CD4-positive, alpha-beta memory T cell (primary cell): ENCODE measurements at regions not wholly inside any gene's neighbourhood (a gene's known extent, or its start where the extent isn't known, plus 50 kb on each side); places are given as distances from the start of the nearest gene placed in this dataset.

Experiments
- CTCF ChIA-PET: fragments of 350-600 bp; sonication (Branson Sonifier 250); formaldehyde crosslinking; loops from one replicate; lab custom pipeline; 2021; ENCODE audit warnings: inconsistent platforms; ENCODE audit not compliant: partially characterized antibody; lab: Charles Lee
- POLR2A ChIA-PET: fragments of 350-600 bp; sonication (Branson Sonifier 250); formaldehyde crosslinking; loops from one replicate; lab custom pipeline; 2021; ENCODE audit not compliant: partially characterized antibody; lab: Charles Lee
- DNase-seq, 5 donors: peaks; one replicate each; pipeline versions ENCODE4 v3.0.0 to v3.0.0-alpha.2; 2020 to 2022; ENCODE audit warnings: mixed read lengths in 1 of 5
- H3K27ac ChIP-seq: one replicate; pipeline ENCODE4 v1.7.0; 2013; ENCODE audit warnings: low read depth, low read length
- H3K27me3 ChIP-seq: 2 replicates; pipeline ENCODE4 v1.7.0; 2013; ENCODE audit warnings: mild to moderate bottlenecking, low read length, moderate library complexity; ENCODE audit not compliant: insufficient read depth
- H3K36me3 ChIP-seq: 2 replicates; pipeline ENCODE4 v1.7.0; 2013; ENCODE audit warnings: mild to moderate bottlenecking, low read length, moderate library complexity; ENCODE audit not compliant: insufficient read depth
- H3K4me1 ChIP-seq: 2 replicates; pipeline ENCODE4 v1.7.0; 2013; ENCODE audit warnings: mild to moderate bottlenecking, low read length, moderate library complexity; ENCODE audit not compliant: insufficient read depth
- H3K4me3 ChIP-seq, 2 donors: one replicate each; pipeline ENCODE4 v1.7.0; 2013; ENCODE audit warnings: low read length in 2 of 2, mild to moderate bottlenecking in 1 of 2
- H3K9me3 ChIP-seq, 2 donors: one replicate each; pipeline ENCODE4 v1.7.0; 2013; ENCODE audit warnings: low read length in 2 of 2, control low read depth in 1 of 2; ENCODE audit not compliant: control insufficient read depth in 1 of 2
- H3K27ac Mint-ChIP-seq, 7 donors: one replicate each; pipeline ENCODE4 v1.8.0; 2020 to 2021; ENCODE audit warnings: mixed read lengths in 7 of 7, mild to moderate bottlenecking in 6 of 7, inconsistent platforms in 3 of 7, moderate library complexity in 3 of 7
- H3K27me3 Mint-ChIP-seq, 2 donors: one replicate each; pipeline ENCODE4 v1.8.0; 2020 to 2021; ENCODE audit warnings: mixed read lengths in 2 of 2
- H3K36me3 Mint-ChIP-seq, 2 donors: one replicate each; pipeline ENCODE4 v1.8.0; 2020 to 2021; ENCODE audit warnings: mixed read lengths in 2 of 2, inconsistent platforms in 1 of 2, mild to moderate bottlenecking in 1 of 2
- H3K4me1 Mint-ChIP-seq, 4 donors: one replicate each; pipeline ENCODE4 v1.8.0; 2020 to 2021; ENCODE audit warnings: mixed read lengths in 4 of 4, mild to moderate bottlenecking in 1 of 4
- H3K4me3 Mint-ChIP-seq, 8 donors: one replicate each; pipeline ENCODE4 v1.8.0; 2020 to 2021; ENCODE audit warnings: mixed read lengths in 8 of 8, mild to moderate bottlenecking in 7 of 8, moderate library complexity in 6 of 8, inconsistent platforms in 3 of 8
- H3K9me3 Mint-ChIP-seq, 8 donors: one replicate each; pipeline ENCODE4 v1.8.0; 2020 to 2021; ENCODE audit warnings: mixed read lengths in 8 of 8, mild to moderate bottlenecking in 5 of 8, inconsistent platforms in 3 of 8, moderate library complexity in 1 of 8
- intact Hi-C: fragments of 100-400 bp; cut with micrococcal nuclease; formaldehyde crosslinking; loops from one replicate; pipeline ENCODE4 v1.15.1; 2023

DNA sequence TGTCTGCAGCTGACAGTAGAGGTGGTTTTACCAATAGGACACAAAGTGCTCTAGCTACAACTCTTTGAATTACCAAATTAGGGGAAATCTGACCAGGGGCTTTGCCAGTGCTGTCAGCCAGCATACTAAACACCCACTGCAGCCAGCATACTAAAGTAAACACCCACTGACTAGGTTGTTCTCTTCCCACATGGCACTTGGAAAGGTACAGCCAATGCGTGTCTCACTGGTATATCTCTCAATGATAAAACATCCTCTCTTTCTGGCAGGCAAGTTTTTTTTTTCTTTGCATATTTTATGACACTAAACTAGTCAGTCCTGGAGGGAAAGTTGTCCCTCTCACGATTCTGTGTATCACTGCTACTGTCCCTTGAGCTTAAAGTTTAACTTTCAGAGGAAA is 216.1 kb downstream of the TLE1 start:
- CTCF ChIA-PET = no interaction called here
- no peak overlapping the region for H3K4me3 Mint-ChIP-seq
- no peak overlapping the region for H3K4me3 ChIP-seq
- no peak overlapping the region for H3K27ac ChIP-seq
- no peaks in the 10 kb centered on the region for H3K36me3 Mint-ChIP-seq
- no peak overlapping the region for H3K27ac Mint-ChIP-seq
- H3K4me1 Mint-ChIP-seq = no peaks in the 10 kb centered on the region
- intact Hi-C loops = no loop called here
- H3K9me3 Mint-ChIP-seq = peaks cover 0 to 11% (median 2%) of the 10 kb centered on the region in 8 donors
- no peaks in the 10 kb centered on the region for H3K4me1 ChIP-seq
- no peaks in the 10 kb centered on the region for H3K9me3 ChIP-seq
- no peaks in the 10 kb centered on the region for H3K36me3 ChIP-seq
- H3K27me3 Mint-ChIP-seq = no peaks in the 10 kb centered on the region
- DNase-seq = no peak
- H3K27me3 ChIP-seq = no peaks in the 10 kb centered on the region
- POLR2A ChIA-PET = no interaction called here

DNA sequence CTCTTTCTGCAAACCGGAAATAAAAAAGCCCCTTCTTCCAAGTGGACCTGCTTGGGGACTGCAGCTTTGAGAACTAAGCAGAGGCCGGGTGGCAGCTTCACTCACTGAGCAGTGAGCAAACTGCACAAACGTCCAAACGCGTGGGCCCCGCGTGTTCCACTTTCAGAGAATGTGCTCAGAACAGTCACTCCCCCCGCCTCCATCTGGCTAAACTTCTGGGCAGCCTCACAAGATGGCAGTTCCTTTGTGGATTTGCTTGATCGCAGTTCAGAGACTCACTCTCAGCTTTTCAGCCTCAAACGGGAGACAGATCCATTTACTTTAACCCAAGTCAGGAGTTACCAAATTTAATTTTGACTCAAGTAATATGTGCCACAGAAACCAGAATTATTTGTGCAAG is 216.6 kb downstream of the TLE1 start:
- intact Hi-C loops = no loop called here
- H3K27ac Mint-ChIP-seq = no peak overlapping the region
- ChIA-PET POLR2A (no interaction called here), CTCF (no interaction called here)
- Histone ChIP-seq H3K9me3 (no peaks in the 10 kb centered on the region), H3K4me3 (no peak overlapping the region), H3K27me3 (no peaks in the 10 kb centered on the region), H3K4me1 (no peaks in the 10 kb centered on the region), H3K27ac (no peak overlapping the region), H3K36me3 (no peaks in the 10 kb centered on the region)
- no peak for DNase-seq
- no peaks in the 10 kb centered on the region for H3K27me3 Mint-ChIP-seq
- no peak overlapping the region for H3K4me3 Mint-ChIP-seq
- no peaks in the 10 kb centered on the region for H3K4me1 Mint-ChIP-seq
- H3K9me3 Mint-ChIP-seq = peaks cover 0 to 11% (median 2%) of the 10 kb centered on the region in 8 donors
- no peaks in the 10 kb centered on the region for H3K36me3 Mint-ChIP-seq

GRCh38 chr9:81470864-81471263 is 218.5 kb downstream of the TLE1 start:
- Mint-ChIP-seq H3K27ac (no peak overlapping the region), H3K4me3 (no peak overlapping the region), H3K27me3 (no peaks in the 10 kb centered on the region), H3K9me3 (peaks cover 0 to 10% (median 4%) of the 10 kb centered on the region in 8 donors), H3K36me3 (no peaks in the 10 kb centered on the region), H3K4me1 (no peaks in the 10 kb centered on the region)
- Histone ChIP-seq H3K36me3 (no peaks in the 10 kb centered on the region), H3K4me3 (no peak overlapping the region), H3K27ac (no peak overlapping the region), H3K4me1 (no peaks in the 10 kb centered on the region), H3K9me3 (no peaks in the 10 kb centered on the region), H3K27me3 (no peaks in the 10 kb centered on the region)
- intact Hi-C loops = no loop called here
- POLR2A ChIA-PET = no interaction called here
- CTCF ChIA-PET = no interaction called here
- no peak for DNase-seq

- POLR2A ChIA-PET = no interaction called here
Observed at GRCh38 chr9:81468084-81468595, 221.2 kb downstream of the TLE1 start.

DNA sequence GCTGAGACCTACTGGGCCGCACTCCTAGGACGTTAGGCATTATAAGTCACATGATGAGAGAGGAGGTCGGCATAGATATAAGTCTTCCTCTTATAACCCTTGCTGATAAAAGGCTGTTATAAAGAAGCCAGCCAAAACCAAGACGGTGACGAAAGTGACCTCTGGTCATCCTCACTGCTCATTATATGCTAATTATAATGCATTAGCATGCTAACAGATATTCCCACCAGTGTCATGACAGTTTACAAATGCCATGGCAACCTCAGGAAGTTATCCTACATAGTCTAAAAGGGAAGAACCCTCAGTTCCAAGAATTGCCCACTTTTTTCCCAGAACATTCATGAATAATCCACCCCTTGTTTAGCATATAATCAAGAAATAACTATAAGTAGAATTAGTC is 222.4 kb downstream of the TLE1 start:
- no peak overlapping the region for H3K27ac Mint-ChIP-seq
- ChIA-PET CTCF (no interaction called here), POLR2A (no interaction called here)
- H3K4me1 Mint-ChIP-seq = no peaks in the 10 kb centered on the region
- H3K36me3 Mint-ChIP-seq = no peaks in the 10 kb centered on the region
- no peak for DNase-seq
- H3K9me3 Mint-ChIP-seq = peaks cover 0 to 7% (median 0%) of the 10 kb centered on the region in 8 donors
- Histone ChIP-seq H3K4me1 (no peaks in the 10 kb centered on the region), H3K36me3 (no peaks in the 10 kb centered on the region), H3K9me3 (no peaks in the 10 kb centered on the region), H3K4me3 (no peak overlapping the region), H3K27me3 (no peaks in the 10 kb centered on the region), H3K27ac (no peak overlapping the region)
- H3K4me3 Mint-ChIP-seq = no peak overlapping the region
- intact Hi-C loops = no loop called here
- H3K27me3 Mint-ChIP-seq = no peaks in the 10 kb centered on the region

More at GRCh38 chr9:81468084-81468595, 221.2 kb downstream of the TLE1 start:
- H3K27ac Mint-ChIP-seq = no peak overlapping the region
- Histone ChIP-seq H3K4me1 (no peaks in the 10 kb centered on the region), H3K9me3 (no peaks in the 10 kb centered on the region), H3K4me3 (no peak overlapping the region), H3K27ac (no peak overlapping the region), H3K27me3 (no peaks in the 10 kb centered on the region), H3K36me3 (no peaks in the 10 kb centered on the region)
- H3K36me3 Mint-ChIP-seq = no peaks in the 10 kb centered on the region
- no peak overlapping the region for H3K4me3 Mint-ChIP-seq
- no peaks in the 10 kb centered on the region for H3K4me1 Mint-ChIP-seq
- DNase-seq = no peak
- intact Hi-C loops = no loop called here
- no peaks in the 10 kb centered on the region for H3K27me3 Mint-ChIP-seq
- peaks cover 0 to 7% (median 0%) of the 10 kb centered on the region in 8 donors for H3K9me3 Mint-ChIP-seq
- CTCF ChIA-PET = no interaction called here

DNA sequence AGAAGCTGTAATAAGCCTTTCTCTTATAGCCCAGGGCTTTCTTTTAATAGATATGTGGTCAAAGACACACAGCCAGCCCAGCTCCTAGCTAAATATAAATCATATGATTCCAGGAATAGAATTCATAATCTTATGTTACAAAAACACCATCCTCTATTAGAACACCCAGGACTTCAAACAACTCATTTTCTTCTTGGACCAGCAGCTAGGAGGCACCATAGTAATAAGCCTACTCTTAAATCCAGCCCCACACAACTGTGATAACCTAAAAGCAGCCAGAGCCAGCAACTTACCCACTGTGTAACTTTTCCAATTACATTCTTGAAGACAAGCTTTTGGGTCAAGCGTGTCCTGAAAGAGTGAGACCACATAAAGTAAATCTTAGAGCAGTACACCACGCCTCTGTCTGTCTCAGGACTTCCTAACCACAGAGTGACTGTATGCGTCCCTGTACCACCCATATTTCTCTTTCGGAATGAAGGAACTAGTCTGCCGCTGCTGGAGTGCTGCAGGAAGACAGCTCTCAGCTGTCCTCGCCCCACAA is 223.8 kb downstream of the TLE1 start:
- Histone ChIP-seq H3K27me3 (no peaks in the 10 kb centered on the region), H3K4me1 (no peaks in the 10 kb centered on the region), H3K4me3 (no peak overlapping the region), H3K9me3 (no peaks in the 10 kb centered on the region), H3K36me3 (no peaks in the 10 kb centered on the region), H3K27ac (no peak overlapping the region)
- H3K27ac Mint-ChIP-seq = no peak overlapping the region
- POLR2A ChIA-PET = no interaction called here
- no peak overlapping the region for H3K4me3 Mint-ChIP-seq
- no peak for DNase-seq
- H3K9me3 Mint-ChIP-seq = peaks cover 0 to 7% (median 0%) of the 10 kb centered on the region in 8 donors
- no peaks in the 10 kb centered on the region for H3K36me3 Mint-ChIP-seq
- no peaks in the 10 kb centered on the region for H3K4me1 Mint-ChIP-seq
- CTCF ChIA-PET = no interaction called here
- intact Hi-C loops = no loop called here
- H3K27me3 Mint-ChIP-seq = no peaks in the 10 kb centered on the region

DNA sequence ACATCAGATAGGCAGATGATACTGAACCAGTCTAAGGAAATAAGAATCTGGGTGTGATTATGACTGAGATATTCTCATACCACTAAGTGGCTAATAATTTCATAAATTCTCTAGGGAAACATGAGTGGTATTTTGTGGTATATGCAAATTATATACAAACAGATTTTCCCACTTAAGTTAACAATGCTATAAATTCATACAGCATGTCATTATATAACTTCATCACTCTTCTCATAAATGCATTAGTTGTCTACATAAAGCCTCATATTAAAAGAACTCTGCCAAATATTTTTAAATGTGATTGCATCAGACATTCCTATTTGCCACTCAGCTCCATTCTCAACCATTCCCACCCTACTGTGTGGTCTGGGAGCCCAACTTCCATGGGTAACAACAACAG is 226.5 kb downstream of the TLE1 start:
- intact Hi-C loops = no loop called here
- Mint-ChIP-seq H3K27ac (no peak overlapping the region), H3K9me3 (peaks cover 0 to 11% (median 0%) of the 10 kb centered on the region in 8 donors), H3K36me3 (no peaks in the 10 kb centered on the region), H3K4me1 (no peaks in the 10 kb centered on the region), H3K4me3 (no peak overlapping the region), H3K27me3 (no peaks in the 10 kb centered on the region)
- H3K4me3 ChIP-seq = no peak overlapping the region
- no peaks in the 10 kb centered on the region for H3K9me3 ChIP-seq
- H3K36me3 ChIP-seq = no peaks in the 10 kb centered on the region
- ChIA-PET POLR2A (no interaction called here), CTCF (no interaction called here)
- no peak for DNase-seq
- no peaks in the 10 kb centered on the region for H3K27me3 ChIP-seq
- no peaks in the 10 kb centered on the region for H3K4me1 ChIP-seq
- H3K27ac ChIP-seq = no peak overlapping the region

DNA sequence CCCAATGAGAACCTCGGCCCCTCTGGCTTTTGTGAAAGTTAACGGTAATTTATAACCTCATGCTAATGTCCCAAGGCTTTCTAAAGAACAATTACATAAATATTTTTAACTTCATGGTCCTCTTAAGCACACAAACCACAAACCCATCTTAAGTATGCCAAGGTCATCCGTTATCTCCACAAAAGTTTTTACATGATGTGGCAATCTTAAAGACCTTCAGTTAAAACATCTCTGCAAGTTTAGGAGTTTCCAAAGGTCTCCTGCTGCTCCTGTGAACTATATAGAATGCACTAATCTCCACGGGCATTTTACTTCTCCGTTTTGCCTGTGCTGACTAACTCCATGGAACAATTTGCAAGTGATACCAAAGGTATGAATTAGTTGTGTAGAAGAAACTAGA is 228.2 kb downstream of the TLE1 start:
- Mint-ChIP-seq H3K4me3 (no peak overlapping the region), H3K27ac (no peak overlapping the region), H3K4me1 (no peaks in the 10 kb centered on the region), H3K36me3 (no peaks in the 10 kb centered on the region), H3K9me3 (peaks cover 0 to 8% (median 0%) of the 10 kb centered on the region in 8 donors), H3K27me3 (no peaks in the 10 kb centered on the region)
- Histone ChIP-seq H3K36me3 (no peaks in the 10 kb centered on the region), H3K9me3 (no peaks in the 10 kb centered on the region), H3K4me3 (no peak overlapping the region), H3K27me3 (no peaks in the 10 kb centered on the region), H3K27ac (no peak overlapping the region), H3K4me1 (no peaks in the 10 kb centered on the region)
- ChIA-PET CTCF (no interaction called here), POLR2A (no interaction called here)
- intact Hi-C loops = no loop called here
- DNase-seq = no peak
